ENCODE measurements at regions not wholly inside any gene's neighbourhood (a gene's known extent, or its start where the extent isn't known, plus 50 kb on each side); places are given as distances from the start of the nearest gene placed in this dataset.

DNA sequence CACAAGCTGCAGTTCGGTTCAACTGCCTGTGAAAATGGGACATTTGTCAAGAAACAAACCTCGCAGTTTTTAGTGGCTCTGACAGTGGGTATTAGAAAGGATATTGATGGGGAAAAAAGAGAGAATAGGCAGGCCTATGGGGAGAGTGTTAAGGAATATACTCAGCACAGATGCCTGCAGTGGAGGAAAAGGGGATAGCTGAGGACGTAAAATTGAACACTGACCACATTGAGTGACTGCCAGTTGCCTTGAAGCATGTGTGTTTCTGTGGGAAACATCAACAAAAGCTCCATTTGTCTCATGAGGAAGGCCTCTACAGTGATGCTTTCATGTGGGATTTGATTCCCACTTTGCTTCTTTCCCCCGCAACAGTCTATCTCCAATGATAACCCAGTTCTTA is 1042.1 kb downstream of the TUSC7 start:
- TF ChIP-seq, protein P1, sequence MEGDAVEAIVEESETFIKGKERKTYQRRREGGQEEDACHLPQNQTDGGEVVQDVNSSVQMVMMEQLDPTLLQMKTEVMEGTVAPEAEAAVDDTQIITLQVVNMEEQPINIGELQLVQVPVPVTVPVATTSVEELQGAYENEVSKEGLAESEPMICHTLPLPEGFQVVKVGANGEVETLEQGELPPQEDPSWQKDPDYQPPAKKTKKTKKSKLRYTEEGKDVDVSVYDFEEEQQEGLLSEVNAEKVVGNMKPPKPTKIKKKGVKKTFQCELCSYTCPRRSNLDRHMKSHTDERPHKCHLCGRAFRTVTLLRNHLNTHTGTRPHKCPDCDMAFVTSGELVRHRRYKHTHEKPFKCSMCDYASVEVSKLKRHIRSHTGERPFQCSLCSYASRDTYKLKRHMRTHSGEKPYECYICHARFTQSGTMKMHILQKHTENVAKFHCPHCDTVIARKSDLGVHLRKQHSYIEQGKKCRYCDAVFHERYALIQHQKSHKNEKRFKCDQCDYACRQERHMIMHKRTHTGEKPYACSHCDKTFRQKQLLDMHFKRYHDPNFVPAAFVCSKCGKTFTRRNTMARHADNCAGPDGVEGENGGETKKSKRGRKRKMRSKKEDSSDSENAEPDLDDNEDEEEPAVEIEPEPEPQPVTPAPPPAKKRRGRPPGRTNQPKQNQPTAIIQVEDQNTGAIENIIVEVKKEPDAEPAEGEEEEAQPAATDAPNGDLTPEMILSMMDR (IDR thresholded peaks at IDR 0.05; ENCODE audit: low read length): no peak
- no peak for TF ChIP-seq EZH2phosphoT487 (IDR thresholded peaks at IDR 0.05; ENCODE audit: low read length)
- TF ChIP-seq EZH2 (optimal IDR thresholded peaks at IDR 0.05; ENCODE audit: low read depth, low read length): no peak

Measured in MM.1S (cell line).